ENCODE measurements at regions not wholly inside any gene's neighbourhood (a gene's known extent, or its start where the extent isn't known, plus 50 kb on each side); places are given as distances from the start of the nearest gene placed in this dataset.

DNA sequence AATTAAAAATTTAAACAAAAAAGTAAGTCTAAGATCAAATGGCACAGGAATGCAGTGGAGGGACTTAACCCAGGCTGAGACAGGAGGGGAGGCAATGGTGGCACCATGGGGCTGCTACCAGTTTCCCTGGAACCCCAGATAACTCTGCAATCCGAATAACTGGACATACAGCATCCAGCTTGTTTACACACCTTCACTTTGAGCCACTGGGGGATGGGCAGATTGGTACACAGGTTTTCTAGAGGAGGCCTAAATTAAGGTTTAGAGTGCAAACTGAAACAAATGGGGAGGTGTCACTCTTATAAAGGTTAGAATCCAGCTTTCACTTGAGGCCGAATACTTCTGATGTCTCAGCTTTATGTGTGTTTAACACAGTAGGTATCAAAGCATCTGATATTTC lies 189.3 kb upstream of the FN1 start:
- Histone ChIP-seq H2AFZ (ENCODE audit: control insufficient read depth, low read depth, low read length) (no peak overlapping the region), H4K20me1 (ENCODE audit: control insufficient read depth, insufficient read depth) (no peaks in the 10 kb centered on the region), H3K4me2 (ENCODE audit: control insufficient read depth, insufficient read depth) (no peak overlapping the region), H3K36me3 (ENCODE audit: control insufficient read depth in 2 of 2, insufficient read depth in 2 of 2, low read length in 1 of 2) (no peaks in the 10 kb centered on the region), H3K4me1 (ENCODE audit: control insufficient read depth, insufficient read depth, low read length) (no peaks in the 10 kb centered on the region), H3K27ac (ENCODE audit: control insufficient read depth, insufficient read depth) (no peak overlapping the region), H3K79me2 (ENCODE audit: control insufficient read depth, insufficient read depth, low read length) (no peaks in the 10 kb centered on the region), H3K27me3 (replicated peaks in 1 of 2; ENCODE audit: control insufficient read depth in 2 of 2, insufficient read depth in 2 of 2, low read length in 1 of 2) (no peaks in the 10 kb centered on the region), H3K9me3 (replicated peaks; ENCODE audit: control insufficient read depth, insufficient read depth, low read length) (no peaks in the 10 kb centered on the region), H3K9ac (ENCODE audit: control insufficient read depth, insufficient read depth, low read length) (no peak overlapping the region), H3K4me3 (no peak overlapping the region)
- DNase-seq (ENCODE audit: low read depth, low spot score): no peak
- 16% methylated on average over 2 of the region's 2 CpGs for WGBS (ENCODE audit: insufficient coverage, insufficient replicate concordance, low lambda C conversion rate, missing lambda C conversion rate)
- in situ Hi-C loops (cut with MboI): no loop called here
- BruUV-seq (replicated peaks): no TSS peak
- ChIA-PET POLR2A (interaction anchor here (1.1 to 1.7 kb wide), 3 partner anchors 13 to 214 kb away, joined by 3 to 4 read pairs (median 4); no protein-coding TSS in a partner anchor), CTCF (interaction anchor here (0.8 to 1.0 kb wide), 4 partner anchors 22 to 146 kb away, joined by 3 read pairs; no protein-coding TSS in a partner anchor), SMC1A (ENCODE audit: uncharacterized antibody, unreplicated experiment) (interaction anchor here (0.7 to 2.6 kb wide), 8 partner anchors 12 to 293 kb away, joined by 3 to 9 read pairs (median 5); no protein-coding TSS in a partner anchor), RAD21 (ENCODE audit: unreplicated experiment) (no interaction called here)
- intact Hi-C loops (cut with micrococcal nuclease; ENCODE audit: unreplicated experiment): no loop called here
- ATAC-seq: no peak
- FAIRE-seq: no peak
- TF ChIP-seq RUNX3 (IDR thresholded peaks at IDR 0.05; ENCODE audit: low read length) (no peak), MTA2 (IDR thresholded peaks at IDR 0.05; ENCODE audit: low read depth) (no peak), CHD1 (IDR thresholded peaks at IDR 0.05; ENCODE audit: low read depth, low read length) (no peak), PML (IDR thresholded peaks at IDR 0.05; ENCODE audit: low read length) (no peak), SRF (IDR thresholded peaks at IDR 0.05; ENCODE audit: low read depth in 2 of 2, low read length in 2 of 2) (no peak), SPI1 (IDR thresholded peaks at IDR 0.05; ENCODE audit: borderline replicate concordance, insufficient read depth, low read depth, low read length) (no peak), YBX1 (IDR thresholded peaks at IDR 0.05) (no peak), BACH1 (IDR thresholded peaks at IDR 0.05; ENCODE audit: borderline replicate concordance) (no peak)
- TF ChIP-seq, protein P1, sequence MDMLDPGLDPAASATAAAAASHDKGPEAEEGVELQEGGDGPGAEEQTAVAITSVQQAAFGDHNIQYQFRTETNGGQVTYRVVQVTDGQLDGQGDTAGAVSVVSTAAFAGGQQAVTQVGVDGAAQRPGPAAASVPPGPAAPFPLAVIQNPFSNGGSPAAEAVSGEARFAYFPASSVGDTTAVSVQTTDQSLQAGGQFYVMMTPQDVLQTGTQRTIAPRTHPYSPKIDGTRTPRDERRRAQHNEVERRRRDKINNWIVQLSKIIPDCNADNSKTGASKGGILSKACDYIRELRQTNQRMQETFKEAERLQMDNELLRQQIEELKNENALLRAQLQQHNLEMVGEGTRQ (IDR thresholded peaks at IDR 0.05; ENCODE audit: borderline replicate concordance, low read depth, low read length): no peak
- TF ChIP-seq, protein P2, sequence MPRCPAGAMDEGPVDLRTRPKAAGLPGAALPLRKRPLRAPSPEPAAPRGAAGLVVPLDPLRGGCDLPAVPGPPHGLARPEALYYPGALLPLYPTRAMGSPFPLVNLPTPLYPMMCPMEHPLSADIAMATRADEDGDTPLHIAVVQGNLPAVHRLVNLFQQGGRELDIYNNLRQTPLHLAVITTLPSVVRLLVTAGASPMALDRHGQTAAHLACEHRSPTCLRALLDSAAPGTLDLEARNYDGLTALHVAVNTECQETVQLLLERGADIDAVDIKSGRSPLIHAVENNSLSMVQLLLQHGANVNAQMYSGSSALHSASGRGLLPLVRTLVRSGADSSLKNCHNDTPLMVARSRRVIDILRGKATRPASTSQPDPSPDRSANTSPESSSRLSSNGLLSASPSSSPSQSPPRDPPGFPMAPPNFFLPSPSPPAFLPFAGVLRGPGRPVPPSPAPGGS (IDR thresholded peaks at IDR 0.05; ENCODE audit: borderline replicate concordance, insufficient read depth, low read depth, low read length, poor library complexity, severe bottlenecking): no peak
- TF ChIP-seq, protein P3, sequence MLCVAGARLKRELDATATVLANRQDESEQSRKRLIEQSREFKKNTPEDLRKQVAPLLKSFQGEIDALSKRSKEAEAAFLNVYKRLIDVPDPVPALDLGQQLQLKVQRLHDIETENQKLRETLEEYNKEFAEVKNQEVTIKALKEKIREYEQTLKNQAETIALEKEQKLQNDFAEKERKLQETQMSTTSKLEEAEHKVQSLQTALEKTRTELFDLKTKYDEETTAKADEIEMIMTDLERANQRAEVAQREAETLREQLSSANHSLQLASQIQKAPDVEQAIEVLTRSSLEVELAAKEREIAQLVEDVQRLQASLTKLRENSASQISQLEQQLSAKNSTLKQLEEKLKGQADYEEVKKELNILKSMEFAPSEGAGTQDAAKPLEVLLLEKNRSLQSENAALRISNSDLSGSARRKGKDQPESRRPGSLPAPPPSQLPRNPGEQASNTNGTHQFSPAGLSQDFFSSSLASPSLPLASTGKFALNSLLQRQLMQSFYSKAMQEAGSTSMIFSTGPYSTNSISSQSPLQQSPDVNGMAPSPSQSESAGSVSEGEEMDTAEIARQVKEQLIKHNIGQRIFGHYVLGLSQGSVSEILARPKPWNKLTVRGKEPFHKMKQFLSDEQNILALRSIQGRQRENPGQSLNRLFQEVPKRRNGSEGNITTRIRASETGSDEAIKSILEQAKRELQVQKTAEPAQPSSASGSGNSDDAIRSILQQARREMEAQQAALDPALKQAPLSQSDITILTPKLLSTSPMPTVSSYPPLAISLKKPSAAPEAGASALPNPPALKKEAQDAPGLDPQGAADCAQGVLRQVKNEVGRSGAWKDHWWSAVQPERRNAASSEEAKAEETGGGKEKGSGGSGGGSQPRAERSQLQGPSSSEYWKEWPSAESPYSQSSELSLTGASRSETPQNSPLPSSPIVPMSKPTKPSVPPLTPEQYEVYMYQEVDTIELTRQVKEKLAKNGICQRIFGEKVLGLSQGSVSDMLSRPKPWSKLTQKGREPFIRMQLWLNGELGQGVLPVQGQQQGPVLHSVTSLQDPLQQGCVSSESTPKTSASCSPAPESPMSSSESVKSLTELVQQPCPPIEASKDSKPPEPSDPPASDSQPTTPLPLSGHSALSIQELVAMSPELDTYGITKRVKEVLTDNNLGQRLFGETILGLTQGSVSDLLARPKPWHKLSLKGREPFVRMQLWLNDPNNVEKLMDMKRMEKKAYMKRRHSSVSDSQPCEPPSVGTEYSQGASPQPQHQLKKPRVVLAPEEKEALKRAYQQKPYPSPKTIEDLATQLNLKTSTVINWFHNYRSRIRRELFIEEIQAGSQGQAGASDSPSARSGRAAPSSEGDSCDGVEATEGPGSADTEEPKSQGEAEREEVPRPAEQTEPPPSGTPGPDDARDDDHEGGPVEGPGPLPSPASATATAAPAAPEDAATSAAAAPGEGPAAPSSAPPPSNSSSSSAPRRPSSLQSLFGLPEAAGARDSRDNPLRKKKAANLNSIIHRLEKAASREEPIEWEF (IDR thresholded peaks at IDR 0.05; ENCODE audit: insufficient replicate concordance, low read depth, low read length): no peak
- TF ChIP-seq, protein P4, sequence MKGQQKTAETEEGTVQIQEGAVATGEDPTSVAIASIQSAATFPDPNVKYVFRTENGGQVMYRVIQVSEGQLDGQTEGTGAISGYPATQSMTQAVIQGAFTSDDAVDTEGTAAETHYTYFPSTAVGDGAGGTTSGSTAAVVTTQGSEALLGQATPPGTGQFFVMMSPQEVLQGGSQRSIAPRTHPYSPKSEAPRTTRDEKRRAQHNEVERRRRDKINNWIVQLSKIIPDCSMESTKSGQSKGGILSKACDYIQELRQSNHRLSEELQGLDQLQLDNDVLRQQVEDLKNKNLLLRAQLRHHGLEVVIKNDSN (IDR thresholded peaks at IDR 0.05; ENCODE audit: borderline replicate concordance, extremely low read length, insufficient read depth, low read depth, low read length): no peak
